HL-60 (cell line): ENCODE measurements at regions not wholly inside any gene's neighbourhood (a gene's known extent, or its start where the extent isn't known, plus 50 kb on each side); places are given as distances from the start of the nearest gene placed in this dataset.

Experiments used
- CTCF ChIP-seq: IDR thresholded peaks from one replicate; pipeline ENCODE4 v1.5.1; 2011; ENCODE audit warnings: low read length, control low read depth, inconsistent platforms; ENCODE audit not compliant: insufficient read depth
- GABPA ChIP-seq: IDR thresholded peaks from 2 replicates; pipeline ENCODE4 v1.6.1; 2012; ENCODE audit warnings: low read depth
- POLR2AphosphoS5 ChIP-seq: IDR thresholded peaks from 2 replicates; pipeline ENCODE4 v1.6.1; 2012; ENCODE audit warnings: low read depth
- REST ChIP-seq: IDR thresholded peaks from 2 replicates; pipeline ENCODE4 v1.6.1; 2012; ENCODE audit warnings: low read depth; ENCODE audit not compliant: insufficient replicate concordance

- TF ChIP-seq POLR2AphosphoS5: no peak
- TF ChIP-seq GABPA: no peak
- TF ChIP-seq CTCF: no peak
- TF ChIP-seq REST: no peak
These were observed 441.5 kb upstream of the PTGER4 start for GRCh38 chr5:40238066-40238745.
